ENCODE measurements at regions not wholly inside any gene's neighbourhood (a gene's known extent, or its start where the extent isn't known, plus 50 kb on each side); places are given as distances from the start of the nearest gene placed in this dataset.

DNA sequence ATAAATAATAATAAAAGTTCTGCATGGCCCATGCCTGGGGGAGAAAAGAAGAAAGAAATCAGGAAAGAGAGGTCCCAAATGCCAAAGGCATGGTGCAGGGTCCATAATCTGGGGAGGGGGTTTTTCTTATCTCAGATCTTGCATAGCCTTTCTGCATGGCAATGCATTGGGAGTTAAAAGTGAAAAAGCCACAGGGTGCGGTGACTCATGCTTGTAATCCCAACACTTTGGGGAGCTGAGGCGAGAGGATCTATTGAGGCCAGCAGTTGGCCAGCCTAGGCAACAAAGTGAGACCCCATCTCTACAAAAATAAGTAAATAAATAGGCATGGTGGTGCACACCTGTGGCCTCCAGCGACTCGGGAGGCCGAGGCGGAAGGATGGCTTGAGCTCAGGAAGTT lies 76.8 kb upstream of the GATA2 start:
- DNase-seq (ENCODE audit: low read depth): no peak

DNA sequence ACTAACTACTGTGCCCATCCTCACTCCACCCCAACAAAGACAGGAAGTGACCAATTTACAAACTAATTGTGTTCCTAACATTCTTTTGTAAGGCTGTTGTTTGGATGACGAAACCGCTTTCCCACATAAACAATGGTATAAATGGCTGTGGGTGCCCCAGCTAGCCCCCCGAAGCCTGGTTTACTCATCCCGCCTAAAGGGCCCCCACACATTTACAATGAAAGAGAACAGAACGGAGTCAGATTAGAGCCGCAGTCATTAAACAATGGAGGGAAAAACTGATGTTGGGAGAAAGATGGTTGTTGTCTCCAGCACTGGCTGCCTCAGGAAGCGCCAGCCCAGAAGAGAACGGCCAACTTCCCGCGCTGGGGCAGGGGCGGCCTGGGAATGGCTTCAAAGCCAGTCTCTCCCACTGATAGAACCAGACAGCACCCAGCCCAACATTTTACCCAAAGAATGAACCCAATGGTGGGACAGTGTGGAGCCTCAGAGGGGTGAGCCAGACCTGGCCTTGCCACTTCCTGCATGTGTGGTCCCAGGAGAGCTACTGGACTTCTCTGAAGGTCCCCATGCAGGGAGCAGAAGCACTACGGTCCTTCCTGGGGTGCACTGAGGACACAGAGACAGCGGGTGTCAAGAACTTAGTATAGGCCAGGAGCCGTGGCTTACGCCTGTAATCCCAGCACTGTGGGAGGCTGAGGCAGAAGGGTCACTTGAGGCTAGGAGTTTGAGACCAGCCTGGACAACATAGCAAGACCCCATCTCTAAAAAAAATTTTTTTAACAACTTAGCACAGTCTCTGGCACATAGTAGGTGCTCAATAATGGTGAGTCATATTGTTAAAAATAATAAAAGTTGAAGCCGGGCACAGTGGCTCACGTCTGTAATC lies 75.8 kb upstream of the GATA2 start:
- DNase-seq (ENCODE audit: low read depth): no peak

DNA sequence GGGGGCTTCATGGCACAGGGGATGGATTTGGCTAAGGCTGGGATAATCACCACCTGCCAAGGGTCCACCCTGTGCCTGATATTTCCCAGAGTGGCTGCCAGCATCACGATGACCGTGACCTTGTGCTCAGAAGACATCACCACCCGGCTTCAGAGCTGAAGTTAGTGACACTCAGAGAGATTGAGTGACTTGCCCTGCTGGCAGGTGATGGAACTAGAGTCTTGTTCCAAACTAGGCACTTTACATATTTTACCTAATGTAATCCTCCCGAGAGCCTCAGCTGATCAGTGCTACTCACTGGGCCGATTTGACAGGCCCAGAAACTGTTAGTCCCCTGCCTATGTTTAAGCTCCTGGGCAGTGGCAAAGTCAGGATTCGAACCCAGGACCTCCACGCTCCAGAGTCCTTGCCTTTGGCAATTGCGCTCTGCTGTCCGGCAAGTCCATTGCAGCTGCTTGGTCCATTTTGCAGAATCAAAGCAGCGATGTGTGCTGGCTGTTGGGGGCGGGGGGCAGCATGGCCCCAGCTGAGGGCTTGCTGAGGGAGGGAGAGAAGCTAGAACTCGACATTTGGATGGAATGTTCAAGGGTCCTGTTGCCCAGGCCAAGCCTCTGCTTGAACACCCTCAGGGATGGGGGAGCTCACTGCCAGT lies 74.8 kb upstream of the GATA2 start:
- no peak for DNase-seq (ENCODE audit: low read depth)

DNA sequence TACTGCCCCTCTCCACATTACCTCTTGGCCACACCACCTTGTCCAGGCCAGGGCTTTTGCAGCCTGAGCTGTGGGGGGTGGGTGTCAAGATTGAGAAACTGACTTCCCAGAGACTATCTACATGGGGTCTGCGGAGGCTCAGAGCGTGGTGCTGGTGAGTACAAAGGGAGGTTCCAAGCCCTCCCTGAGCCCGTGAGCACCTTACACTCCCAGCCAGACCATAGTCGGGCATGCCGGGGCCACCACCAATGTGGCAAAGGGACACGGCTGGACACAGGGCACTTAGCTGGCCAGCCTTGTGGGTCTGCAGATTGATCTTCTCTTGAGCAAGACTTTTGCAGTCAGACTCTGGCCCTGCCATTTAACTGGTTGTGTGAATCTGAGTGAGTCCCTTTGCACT lies 74.1 kb upstream of the GATA2 start:
- DNase-seq (ENCODE audit: low read depth): no peak

DNA sequence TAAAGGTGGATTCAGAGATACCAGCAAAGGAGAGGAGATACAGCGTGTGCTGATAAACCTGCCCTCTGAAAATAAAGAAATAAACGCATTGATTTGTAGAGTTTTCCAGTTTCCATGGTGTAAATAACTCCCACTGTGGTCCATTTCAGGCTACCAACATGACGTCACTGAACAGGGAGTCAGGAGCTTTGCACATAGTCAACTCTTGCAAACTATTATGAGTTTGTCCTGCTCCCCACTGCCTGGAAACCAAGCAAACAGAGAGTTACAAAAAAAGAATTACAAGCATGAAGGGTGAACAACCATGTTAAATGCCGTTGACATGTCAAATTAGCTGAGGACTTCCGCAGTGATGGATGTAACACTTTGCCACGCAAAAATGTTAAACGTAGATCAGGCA lies 70.4 kb upstream of the GATA2 start:
- DNase-seq (ENCODE audit: low read depth): no peak

DNA sequence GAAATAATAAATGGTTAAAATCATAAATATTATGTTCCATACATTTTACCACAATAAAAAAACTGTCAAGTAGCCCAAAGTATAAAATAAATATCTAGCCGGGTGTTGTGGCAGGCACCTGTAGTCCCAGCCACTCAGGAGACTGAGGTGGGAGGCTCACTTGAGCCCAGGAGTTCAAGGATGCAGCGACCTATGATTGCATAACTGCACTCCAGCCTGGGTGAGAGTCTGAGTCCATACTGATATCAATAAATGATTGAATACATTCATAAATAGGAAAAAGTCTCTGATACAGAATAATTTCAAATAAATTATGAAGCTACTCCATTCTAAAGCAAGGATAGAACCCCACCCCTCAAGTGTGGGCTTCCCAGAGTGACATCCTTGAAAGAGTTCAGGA lies 68.5 kb upstream of the GATA2 start:
- no peak for DNase-seq (ENCODE audit: low read depth)

DNA sequence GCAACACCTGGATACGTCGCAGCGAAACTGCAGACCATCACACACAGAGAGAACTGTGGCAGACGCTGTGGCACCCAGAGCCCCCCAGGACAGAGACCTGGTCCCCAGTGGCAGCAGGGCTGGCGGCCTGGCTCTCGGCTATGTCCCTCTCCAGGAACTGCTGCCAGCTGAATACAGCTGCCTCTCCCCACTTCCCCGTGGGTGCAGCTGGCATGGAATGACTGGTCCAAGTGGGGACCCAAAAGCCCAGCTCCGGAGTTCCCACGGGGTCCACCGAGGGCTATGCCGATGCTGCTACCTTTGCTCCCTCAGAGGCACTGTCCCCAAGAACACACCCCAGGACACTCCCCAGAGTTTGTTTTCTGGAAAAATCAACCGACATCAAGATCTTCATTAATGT lies 67.8 kb upstream of the GATA2 start:
- no peak for DNase-seq (ENCODE audit: low read depth)

DNA sequence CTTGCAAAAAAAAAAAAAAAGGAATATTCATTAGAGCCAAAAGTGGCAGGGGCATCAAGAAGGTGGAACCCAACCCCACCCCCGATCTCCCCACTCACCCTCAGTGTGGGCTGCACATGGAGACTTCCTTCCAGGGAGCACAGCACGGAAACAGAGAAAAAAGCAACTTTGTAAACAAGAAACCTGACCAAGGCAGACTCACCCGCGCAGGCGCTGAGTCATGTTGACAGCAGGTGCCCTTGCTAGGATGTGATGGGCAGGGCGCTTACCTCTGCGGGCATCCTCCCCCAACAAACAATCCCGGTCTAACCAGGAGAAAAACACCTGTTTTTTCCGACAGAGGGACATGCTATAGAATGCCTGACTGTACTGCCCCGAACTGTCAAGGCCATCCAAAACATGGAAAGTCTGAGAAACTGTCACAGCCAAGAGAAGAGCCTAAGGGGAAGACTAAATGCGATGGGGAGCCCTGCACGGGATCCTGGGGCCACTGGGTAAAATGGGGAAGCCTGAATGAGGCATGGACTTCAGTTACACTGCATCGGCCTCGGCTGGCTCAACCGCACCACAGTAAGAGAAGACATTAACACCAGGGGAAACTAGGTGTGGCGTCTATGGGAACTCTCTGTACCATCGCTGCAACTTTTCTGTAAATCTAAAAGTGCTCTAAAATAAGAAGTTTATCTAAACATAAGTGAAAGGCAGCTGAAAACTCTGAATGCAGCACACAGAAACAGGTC lies 66.7 kb upstream of the GATA2 start:
- no peak for DNase-seq (ENCODE audit: low read depth)

DNA sequence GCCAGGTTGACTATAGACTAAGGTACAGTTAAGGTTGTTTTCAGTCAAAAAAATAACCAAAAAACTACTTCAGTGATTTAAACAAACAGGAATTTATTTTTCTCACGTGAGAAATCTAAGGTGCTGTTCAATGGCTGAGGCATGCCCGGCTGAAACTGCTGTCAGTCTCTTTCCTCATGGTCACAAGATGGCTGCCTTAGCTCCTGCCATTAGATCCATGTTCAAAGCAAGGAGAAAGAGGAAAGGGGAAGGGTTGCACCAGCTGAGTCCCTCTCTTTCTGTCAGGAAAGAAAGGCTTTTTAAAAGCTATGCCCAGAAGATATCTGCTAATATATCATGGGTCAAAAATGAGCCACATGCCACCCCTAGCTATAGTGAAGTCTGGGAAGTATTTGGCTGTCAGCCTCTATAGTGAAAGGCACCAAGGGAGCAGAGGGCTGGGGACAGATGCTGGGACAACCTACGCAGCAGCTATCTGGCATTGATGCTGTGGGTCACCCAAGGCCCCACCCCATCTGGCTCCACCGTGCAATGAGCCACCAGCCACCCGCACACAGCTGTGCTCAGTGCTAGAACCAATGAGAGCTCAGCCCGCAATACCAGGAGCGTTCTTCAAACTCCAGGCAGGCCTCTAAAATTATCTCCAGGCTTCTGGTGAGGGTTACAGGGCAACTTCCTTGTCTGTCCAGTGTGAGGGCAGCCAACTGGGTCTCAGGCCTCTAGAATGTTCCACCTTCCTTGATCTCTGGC lies 64.7 kb upstream of the GATA2 start:
- DNase-seq (ENCODE audit: low read depth): no peak

DNA sequence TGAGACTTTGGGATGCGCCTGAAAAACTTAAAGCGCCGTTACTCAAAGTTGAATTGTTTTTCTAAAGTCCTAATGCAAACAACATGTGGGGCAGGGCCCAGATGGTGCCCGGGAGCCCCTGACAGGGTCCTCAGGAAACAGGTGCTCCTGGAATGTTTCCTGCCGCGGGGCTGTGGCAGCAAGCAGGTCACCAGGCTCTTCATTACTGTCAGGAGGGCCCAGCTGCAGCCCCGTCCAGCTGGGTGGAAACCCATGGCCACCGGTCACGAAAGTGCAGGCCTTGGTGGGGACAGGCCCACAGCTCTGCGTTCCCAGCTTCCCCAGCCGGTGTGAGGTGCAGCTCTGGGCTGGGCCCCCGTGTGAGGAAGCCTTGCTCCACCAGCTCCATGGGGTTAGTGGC lies 63.9 kb upstream of the GATA2 start:
- DNase-seq (ENCODE audit: low read depth): no peak

DNA sequence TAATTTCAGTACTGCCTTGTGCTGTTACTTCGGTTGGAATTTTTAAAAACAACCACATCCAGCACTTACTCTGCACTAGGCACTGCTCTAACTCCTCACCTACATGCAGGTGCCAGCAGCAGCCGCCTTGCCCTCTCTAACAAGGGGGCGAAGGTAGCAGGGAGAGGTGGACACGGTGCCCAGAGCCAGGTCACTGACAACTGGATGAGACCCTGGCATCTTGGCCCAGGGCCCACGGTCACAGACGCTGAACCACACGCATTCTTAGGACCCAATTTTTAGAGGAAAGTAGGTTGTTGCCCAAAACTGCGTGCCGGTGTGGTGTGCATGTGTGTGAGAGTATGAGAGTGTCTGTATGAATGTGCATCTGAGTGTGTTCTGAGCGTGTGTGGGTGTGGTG lies 63.4 kb upstream of the GATA2 start:
- no peak for DNase-seq (ENCODE audit: low read depth)

DNA sequence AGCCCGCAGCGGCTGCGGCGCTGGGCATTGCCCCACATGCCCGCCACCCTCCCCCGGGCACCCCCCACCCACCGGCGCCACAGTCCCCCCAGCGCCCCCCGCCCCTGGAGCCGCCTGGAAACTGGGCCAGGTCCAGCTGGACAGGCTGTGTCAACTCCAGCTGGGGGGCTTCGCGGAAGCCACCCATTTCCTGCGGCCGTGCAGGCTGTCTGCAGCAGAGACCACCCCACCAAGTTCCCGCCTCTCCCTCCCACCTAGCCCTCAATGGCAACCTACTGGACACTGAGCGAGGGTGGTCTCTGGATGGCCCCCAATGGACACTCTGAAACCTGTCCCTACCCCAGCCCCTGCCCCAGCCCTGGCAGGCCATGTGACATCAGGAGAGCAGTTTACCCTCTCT lies 62.8 kb upstream of the GATA2 start:
- no peak for DNase-seq (ENCODE audit: low read depth)

DNA sequence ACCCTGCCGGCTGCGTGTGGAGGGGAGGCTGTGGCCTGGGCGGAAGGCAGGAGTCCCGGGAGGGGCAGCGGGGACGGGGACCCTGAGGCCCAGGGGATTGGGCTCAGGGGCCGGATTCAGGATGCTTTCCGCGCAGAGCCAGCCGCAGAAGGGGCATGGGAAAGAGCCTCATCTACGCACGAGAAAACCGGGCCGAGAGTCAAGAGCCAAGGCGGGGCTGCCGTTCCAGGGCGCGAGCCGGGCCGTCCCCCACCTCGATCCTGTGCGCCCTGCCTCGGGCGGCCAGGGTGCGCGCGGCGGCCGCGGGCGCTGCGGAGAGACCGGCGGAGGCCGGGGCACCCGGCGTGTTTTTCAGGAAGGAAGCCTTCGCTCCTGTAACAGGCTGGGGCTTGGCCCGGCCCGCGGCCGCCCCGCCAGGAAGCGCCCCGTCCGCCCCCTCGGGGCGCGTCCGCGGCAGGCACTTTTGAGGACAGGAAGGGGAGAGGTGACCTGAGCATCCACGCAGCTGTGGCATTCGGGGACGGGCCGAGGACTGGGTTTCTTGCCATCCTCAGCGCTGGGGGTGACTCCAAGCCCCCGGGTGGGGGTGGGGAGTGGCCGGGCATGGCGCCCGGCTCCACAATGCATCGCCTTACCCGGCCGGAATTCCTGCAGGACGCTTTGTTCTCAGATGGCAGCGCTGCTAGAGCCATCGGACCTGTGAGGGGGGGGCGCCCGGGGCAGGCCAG lies 62.3 kb upstream of the GATA2 start:
- no peak for DNase-seq (ENCODE audit: low read depth)

DNA sequence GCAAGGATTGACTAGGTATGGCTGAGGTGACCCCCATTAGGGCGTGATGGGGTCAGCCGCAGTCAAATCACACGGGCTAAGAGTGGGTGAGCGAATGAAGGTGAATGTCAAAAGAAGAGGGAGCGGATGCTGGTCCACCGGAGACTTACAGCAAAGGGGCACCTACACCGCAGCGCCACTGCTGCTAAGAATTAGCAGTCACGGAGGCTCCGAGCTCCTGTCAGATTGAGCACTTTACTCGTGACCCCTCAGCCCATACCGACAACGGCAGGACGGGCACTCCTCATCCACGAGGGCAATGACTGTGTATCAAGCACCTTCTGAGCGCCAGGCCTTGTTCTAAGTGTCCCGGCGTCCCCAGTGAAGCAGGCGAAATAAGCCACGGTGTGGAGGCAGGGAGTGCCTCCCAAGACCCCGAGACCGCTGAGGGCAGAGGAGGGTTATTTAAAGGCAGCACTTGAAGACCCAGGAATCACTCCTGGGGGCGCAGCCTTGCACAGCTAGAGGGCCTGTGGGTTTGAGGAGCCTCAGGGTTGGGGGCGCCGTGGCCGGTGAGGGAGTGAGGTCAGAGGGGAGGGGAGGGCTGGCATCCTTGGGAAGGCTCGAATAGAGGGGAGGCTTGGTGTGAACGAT lies 61.6 kb upstream of the GATA2 start:
- DNase-seq (ENCODE audit: low read depth): no peak

DNA sequence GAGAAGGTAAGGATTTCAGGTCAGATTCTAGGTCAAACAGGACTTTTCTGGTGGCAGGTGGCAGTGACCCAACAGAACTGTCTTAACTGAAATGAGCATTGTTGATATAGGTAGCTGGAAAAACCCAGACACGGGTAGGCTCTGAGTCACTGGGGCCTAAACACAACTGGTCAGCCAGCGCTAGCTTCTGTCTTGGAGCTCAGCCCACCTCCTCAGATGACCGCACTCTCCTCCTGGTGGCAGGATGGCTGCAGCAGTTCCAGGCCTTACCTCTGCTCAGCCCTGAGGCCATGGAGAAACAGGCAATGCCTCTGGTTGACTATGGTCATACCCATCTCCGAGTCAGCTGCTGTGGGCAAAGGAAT lies 61.1 kb upstream of the GATA2 start:
- no peak for DNase-seq (ENCODE audit: low read depth)

DNA sequence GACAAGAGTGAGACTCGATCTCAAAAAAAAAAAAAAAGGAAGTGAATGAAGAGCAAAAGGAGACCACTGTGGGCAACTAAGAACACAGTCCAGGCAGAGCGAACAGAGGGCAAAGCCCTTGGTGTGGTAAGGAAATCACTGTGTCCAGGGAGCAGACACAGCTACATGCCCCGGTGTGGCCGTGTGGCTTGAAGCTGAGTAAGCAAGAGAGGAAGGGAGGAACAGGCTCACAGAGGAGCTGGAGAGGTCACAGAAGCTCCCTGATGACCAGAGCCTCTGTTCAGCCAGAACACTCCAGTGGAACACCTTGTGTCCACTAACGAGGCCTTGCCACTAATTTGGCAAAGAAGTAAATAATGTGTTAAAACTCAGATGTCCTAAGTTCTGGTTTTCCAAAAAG lies 60.6 kb upstream of the GATA2 start:
- DNase-seq (ENCODE audit: low read depth): no peak

DNA sequence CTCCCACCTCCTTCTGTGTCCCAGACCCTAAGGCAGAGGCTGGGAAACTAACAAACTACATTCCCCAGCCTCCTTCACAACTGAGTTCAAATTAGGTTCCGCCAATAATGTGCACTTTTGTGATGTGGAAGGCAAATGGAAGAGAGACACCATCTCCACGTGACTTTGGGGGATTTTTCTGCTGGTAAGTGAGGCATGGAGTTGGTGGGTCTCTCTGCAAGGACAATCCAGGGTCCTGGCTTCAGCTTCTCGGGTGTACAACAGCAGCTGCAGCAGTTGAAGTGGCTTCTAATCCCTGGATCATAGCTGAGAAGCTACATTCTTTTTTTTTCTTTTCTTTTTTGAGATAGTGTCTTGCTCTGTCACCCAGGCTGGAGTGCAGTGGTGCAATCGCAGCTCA lies 58.9 kb upstream of the GATA2 start:
- no peak for DNase-seq (ENCODE audit: low read depth)

DNA sequence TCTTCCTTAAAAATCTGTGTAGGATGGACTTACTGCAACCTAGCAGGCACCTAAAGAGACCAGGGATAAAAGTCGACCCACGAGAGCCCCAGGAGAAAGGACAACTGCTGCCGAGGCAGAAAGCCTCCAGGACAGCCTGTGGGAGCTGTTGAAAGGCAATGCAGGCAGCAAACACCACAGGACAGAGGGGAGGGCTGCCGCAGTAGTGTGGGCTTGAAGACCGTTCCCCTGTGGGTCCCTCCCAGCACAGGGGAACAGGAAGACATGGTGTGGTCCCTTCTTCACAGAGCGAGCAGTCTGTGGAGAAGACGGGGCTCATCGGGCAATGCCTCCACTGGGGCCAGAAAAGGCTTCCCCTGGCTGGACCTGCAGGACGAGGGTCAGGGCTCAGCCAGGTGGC lies 58.5 kb upstream of the GATA2 start:
- DNase-seq (ENCODE audit: low read depth): no peak

DNA sequence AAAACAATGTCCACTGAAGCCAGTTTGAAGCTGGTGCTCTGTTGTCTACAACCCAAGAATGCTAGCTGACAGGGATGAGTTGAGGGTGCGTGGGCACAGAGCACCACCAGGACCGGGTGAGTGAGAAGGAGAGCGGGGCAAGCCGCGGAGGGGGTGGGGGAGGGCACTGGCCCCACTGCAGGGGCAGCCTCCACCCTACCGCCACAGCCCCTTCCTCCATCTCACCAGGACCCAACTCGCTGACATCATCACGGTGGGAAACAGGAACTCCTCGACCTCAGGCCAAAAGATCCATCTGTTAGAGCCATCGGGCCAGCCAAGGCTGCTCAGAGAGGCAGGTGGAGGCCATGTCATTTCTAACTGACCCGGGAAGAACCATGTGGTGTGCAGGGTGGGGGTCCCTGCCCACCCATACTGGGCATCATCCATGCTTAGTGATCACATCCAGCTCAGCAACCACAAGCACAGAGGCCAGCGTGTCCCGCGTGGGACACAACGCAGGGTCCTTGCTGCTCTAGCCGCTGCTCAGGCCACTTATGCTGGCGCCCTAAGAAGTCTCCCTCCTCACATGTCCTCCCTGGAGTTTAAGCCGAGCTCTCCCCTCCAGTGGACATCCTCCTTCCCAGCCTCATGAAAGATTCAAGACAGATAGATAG lies 57.6 kb upstream of the GATA2 start:
- DNase-seq (ENCODE audit: low read depth): no peak

DNA sequence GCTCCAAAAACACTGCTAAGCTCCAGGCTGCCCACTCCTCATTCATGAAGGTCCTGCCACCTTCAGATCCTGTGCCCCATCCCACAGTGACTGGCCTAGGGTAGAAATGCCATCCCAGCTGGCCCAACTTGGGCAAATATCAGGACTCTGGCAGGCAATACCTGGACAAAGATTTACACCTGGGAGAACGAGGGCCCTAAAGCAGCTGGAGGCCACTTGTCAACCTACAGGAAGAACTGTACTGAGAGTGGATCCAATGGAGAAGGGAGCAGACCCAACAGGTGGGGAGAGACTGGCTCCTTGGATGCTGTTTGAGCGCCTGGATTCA lies 57.1 kb upstream of the GATA2 start:
- DNase-seq (ENCODE audit: low read depth): no peak
